AG04450 (cell line): ENCODE measurements at regions not wholly inside any gene's neighbourhood (a gene's known extent, or its start where the extent isn't known, plus 50 kb on each side); places are given as distances from the start of the nearest gene placed in this dataset.

Source experiments
- CTCF ChIA-PET: fragments of 300-600, 350-600 bp; formaldehyde crosslinking; extraction: SDS; loops from one replicate; lab custom pipeline; 2022; ENCODE audit warnings: antibody characterized with exemption, inconsistent platforms; lab: Charles Lee
- POLR2A ChIA-PET: fragments of 350-600 bp; formaldehyde crosslinking; extraction: SDS; loops from one replicate; lab custom pipeline; 2021; ENCODE audit warnings: antibody characterized with exemption, inconsistent platforms; lab: Yijun Ruan, JAX
- DNase-seq: peaks from one replicate; pipeline ENCODE4 v3.0.0-alpha.2; 2011; ENCODE audit warnings: low read depth, low spot score
- H3K27ac ChIP-seq: one replicate; pipeline ENCODE4 v1.5.1; 2012; ENCODE audit warnings: low read depth, low read length, control low read depth
- H3K27me3 ChIP-seq: one replicate; pipeline ENCODE4 v1.6.0; 2012; ENCODE audit warnings: low read length; ENCODE audit not compliant: control insufficient read depth, insufficient read depth
- H3K4me3 ChIP-seq: 2 replicates; pipeline ENCODE4 v1.5.1; 2011; ENCODE audit warnings: mild to moderate bottlenecking, low read depth, low read length, control low read depth
- H3K9me3 ChIP-seq: 2 replicates; pipeline ENCODE4 v1.5.1; 2012; ENCODE audit warnings: low read length; ENCODE audit not compliant: control insufficient read depth, insufficient read depth
- TF ChIP-seq, protein P1 (sequence below): IDR thresholded peaks from 2 replicates; pipeline ENCODE4 v1.5.1; 2011; ENCODE audit warnings: low read depth, low read length, control low read depth, inconsistent platforms

DNA sequence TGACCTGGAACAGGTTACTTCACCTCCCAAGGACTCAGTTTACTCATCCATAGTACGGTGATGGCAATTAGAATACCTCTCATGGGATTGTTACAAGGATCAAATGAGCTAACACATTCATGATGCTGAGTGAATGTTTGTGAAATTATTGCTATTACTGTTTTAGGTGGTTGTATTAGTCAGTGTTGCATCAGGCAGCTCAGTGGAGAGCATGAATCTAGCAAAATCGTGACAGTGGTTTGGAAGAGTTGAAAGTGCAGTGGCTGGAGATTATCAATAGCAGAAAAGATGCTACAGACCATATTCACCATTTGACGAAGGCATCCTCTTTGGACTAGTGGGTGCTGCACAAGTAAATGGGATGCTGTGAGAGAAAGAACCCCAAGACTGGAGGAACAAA, 50.4 kb upstream of the CTNNBL1 start:
- H3K27ac ChIP-seq, result no peak overlapping the region
- POLR2A ChIA-PET, result no interaction called here
- CTCF ChIA-PET, result no interaction called here
- DNase-seq, result no peak
- H3K27me3 ChIP-seq, result peaks cover 19% of the 10 kb centered on the region
- no peaks in the 10 kb centered on the region for H3K9me3 ChIP-seq
- no peak overlapping the region for H3K4me3 ChIP-seq
- TF ChIP-seq, protein P1, sequence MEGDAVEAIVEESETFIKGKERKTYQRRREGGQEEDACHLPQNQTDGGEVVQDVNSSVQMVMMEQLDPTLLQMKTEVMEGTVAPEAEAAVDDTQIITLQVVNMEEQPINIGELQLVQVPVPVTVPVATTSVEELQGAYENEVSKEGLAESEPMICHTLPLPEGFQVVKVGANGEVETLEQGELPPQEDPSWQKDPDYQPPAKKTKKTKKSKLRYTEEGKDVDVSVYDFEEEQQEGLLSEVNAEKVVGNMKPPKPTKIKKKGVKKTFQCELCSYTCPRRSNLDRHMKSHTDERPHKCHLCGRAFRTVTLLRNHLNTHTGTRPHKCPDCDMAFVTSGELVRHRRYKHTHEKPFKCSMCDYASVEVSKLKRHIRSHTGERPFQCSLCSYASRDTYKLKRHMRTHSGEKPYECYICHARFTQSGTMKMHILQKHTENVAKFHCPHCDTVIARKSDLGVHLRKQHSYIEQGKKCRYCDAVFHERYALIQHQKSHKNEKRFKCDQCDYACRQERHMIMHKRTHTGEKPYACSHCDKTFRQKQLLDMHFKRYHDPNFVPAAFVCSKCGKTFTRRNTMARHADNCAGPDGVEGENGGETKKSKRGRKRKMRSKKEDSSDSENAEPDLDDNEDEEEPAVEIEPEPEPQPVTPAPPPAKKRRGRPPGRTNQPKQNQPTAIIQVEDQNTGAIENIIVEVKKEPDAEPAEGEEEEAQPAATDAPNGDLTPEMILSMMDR, result no peak

DNA sequence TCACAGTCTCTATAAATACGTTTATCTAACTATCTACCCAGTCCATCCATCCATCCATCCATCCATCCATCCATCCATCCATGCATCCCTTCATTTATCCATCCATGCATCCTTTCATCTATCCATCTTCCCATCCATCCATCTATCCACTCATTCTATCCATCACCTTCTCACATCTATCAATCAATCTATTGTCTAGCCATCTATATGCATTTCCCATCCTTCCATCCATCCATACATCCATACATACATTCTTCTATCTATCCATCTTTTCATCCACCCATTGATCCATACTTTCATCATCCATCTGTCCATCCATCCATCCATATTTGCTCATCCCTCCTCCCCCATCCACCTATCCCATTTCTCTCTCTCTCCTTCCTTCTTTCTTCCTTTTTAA, 51.6 kb upstream of the CTNNBL1 start:
- CTCF ChIA-PET, result no interaction called here

DNA sequence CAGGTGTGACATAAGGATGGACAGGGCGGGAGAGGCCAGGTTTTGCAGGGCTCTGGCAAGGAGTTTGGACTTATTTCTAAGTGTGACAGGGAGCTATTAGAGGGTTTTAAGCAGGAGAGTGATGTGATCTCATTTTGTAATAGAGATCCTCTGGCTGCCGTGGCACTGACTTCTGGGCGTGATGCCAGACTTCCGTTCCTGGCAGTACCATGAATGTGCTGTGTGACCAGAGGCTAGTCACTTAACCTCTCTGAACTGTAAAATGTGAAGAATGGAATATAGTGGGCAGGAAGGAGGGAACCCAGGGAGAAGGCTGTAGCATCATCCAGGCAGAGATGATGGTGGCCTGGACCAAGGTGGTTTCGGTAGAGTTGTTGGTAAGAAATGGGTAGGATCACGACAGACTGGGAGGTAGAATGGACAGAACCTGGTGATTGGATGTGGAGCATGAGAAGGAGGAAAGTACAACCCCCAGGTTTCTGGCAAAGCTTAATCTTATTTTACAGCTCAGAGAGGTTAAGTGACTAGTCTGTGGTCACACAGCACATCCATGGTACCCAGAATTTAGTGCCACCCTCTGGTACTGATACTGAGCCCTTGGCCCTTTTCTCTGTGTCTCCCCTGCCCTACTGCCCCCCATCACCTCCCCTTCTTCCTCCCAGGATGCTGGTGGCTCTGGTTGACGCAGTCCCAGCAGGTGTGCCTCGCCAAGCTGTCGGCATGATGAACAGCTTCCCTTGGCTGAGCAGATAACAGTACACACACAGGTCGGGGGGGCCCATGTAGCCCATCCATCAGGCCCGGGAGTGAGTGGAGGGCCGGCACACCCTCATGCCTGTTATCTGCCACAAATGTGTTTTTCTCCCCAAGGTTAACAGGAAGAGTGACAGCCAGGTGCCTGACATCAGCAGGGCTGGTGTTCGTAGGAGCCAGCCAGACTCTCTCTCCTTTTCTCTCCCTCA, 52.9 kb upstream of the CTNNBL1 start:
- TF ChIP-seq, protein P1, result no peak
- ChIA-PET CTCF (no interaction called here), POLR2A (no interaction called here)
- Histone ChIP-seq H3K4me3 (no peak overlapping the region), H3K27me3 (peaks cover 19% of the 10 kb centered on the region), H3K27ac (no peak overlapping the region), H3K9me3 (no peaks in the 10 kb centered on the region)
- no peak for DNase-seq

More for the DNA sequence above, 51.6 kb upstream of the CTNNBL1 start:
- Histone ChIP-seq H3K27ac (no peak overlapping the region), H3K4me3 (no peak overlapping the region), H3K9me3 (no peaks in the 10 kb centered on the region), H3K27me3 (peaks cover 20% of the 10 kb centered on the region)
- POLR2A ChIA-PET, result no interaction called here
- TF ChIP-seq, protein P1, result no peak
- DNase-seq, result no peak

GRCh38 chr20:37638527-37638926, 55.3 kb upstream of the CTNNBL1 start:
- Histone ChIP-seq H3K4me3 (no peak overlapping the region), H3K9me3 (peaks cover 13% of the 10 kb centered on the region), H3K27me3 (peaks cover 12% of the 10 kb centered on the region), H3K27ac (no peak overlapping the region)
- POLR2A ChIA-PET, result no interaction called here
- DNase-seq, result no peak
- CTCF ChIA-PET, result no interaction called here
- TF ChIP-seq, protein P1, result no peak

DNA sequence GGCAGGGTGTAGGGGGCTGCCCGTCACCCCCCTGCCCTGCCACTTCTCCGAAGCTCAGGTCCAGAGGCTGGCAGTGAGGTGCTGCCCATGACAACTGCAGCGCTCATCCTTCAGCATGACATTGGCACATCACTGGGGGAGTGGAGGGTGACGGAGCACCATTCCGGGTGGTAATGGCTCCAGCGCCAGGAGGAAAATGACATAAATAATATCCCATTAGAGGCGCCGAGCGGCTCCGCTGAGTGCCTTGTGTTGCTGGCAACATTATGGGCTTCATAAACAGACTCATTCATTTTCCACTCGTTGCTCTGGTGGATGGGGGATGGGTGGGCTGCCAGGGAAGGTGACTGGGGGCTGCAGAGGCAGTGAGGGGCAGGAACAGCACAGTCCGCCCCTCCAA, 56.9 kb upstream of the CTNNBL1 start:
- ChIA-PET CTCF (no interaction called here), POLR2A (no interaction called here)
- Histone ChIP-seq H3K27ac (no peak overlapping the region), H3K27me3 (peaks cover 12% of the 10 kb centered on the region), H3K4me3 (no peak overlapping the region), H3K9me3 (peaks cover 13% of the 10 kb centered on the region)
- TF ChIP-seq, protein P1, result no peak
- no peak for DNase-seq
